HL-60 (cell line): ENCODE measurements at regions not wholly inside any gene's neighbourhood (a gene's known extent, or its start where the extent isn't known, plus 50 kb on each side); places are given as distances from the start of the nearest gene placed in this dataset.

Experiments
- DNase-seq, 2 experiments: peaks; one replicate each; pipeline ENCODE4 v3.0.0-alpha.2; 2010 to 2020; ENCODE audit warnings: low read depth in 1 of 2, low spot score in 1 of 2
- H3K27ac ChIP-seq: fragments of 250-450 bp; sonication (Bioruptor Pico); replicated peaks from 2 replicates; pipeline ENCODE4 v1.5.1; 2020; ENCODE audit warnings: mild to moderate bottlenecking, moderate library complexity
- H3K27me3 ChIP-seq: fragments of 250-450 bp; sonication (Bioruptor Pico); 2 replicates; pipeline ENCODE4 v1.5.1; 2021; ENCODE audit warnings: mild to moderate bottlenecking, moderate library complexity; ENCODE audit not compliant: insufficient read depth, poor library complexity, severe bottlenecking
- H3K4me3 ChIP-seq: replicated peaks from 2 replicates; pipeline ENCODE4 v1.5.1; 2011; ENCODE audit warnings: mild to moderate bottlenecking, control low read depth, low read length; ENCODE audit not compliant: insufficient read depth
- GABPA ChIP-seq: IDR thresholded peaks from 2 replicates; pipeline ENCODE4 v1.6.1; 2012; ENCODE audit warnings: low read depth
- POLR2AphosphoS5 ChIP-seq: IDR thresholded peaks from 2 replicates; pipeline ENCODE4 v1.6.1; 2012; ENCODE audit warnings: low read depth
- SPI1 ChIP-seq: IDR thresholded peaks from 2 replicates; pipeline ENCODE4 v1.6.1; 2012; ENCODE audit warnings: low read depth, mild to moderate bottlenecking, borderline replicate concordance
- TF ChIP-seq, protein P1 (sequence below): IDR thresholded peaks from 2 replicates; pipeline ENCODE4 v1.6.1; 2012; ENCODE audit warnings: low read depth; ENCODE audit not compliant: insufficient replicate concordance
- TF ChIP-seq, protein P2 (sequence below): IDR thresholded peaks from one replicate; pipeline ENCODE4 v1.5.1; 2011; ENCODE audit warnings: low read length, control low read depth, inconsistent platforms; ENCODE audit not compliant: insufficient read depth

DNA sequence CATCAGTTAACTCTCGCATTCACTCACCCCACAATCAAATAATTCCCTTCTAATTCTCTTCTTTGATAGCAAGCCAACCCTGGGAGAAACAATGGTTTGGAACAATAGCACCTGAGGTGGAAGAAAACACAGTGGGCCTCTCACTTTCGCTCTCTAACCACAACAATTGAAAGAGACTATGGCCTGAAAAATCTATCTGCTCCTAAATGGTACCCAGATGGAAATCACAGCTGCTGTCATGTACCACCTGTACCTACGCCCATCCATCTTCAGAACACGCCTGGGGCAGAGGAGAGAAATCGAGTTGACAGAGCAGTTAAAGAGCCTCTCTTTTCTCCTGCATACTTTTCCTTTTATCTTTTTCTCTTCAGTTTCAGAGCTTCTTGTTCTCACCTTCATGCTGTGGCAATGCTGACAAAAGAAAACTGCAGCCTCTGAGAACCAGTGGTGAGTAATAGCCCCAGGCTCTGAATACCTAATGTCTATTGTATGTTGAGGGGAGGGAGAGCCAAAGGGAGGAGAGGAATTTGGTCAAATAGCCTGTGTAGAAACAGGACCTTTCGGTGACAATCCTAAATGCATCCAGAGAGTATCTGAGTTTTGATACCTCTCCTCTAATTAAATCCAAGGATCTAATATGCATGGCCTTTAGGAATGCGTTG is 57.7 kb downstream of the ZC3H11B start:
- TF ChIP-seq SPI1 (no peak), GABPA (no peak), POLR2AphosphoS5 (no peak)
- TF ChIP-seq, protein P1, sequence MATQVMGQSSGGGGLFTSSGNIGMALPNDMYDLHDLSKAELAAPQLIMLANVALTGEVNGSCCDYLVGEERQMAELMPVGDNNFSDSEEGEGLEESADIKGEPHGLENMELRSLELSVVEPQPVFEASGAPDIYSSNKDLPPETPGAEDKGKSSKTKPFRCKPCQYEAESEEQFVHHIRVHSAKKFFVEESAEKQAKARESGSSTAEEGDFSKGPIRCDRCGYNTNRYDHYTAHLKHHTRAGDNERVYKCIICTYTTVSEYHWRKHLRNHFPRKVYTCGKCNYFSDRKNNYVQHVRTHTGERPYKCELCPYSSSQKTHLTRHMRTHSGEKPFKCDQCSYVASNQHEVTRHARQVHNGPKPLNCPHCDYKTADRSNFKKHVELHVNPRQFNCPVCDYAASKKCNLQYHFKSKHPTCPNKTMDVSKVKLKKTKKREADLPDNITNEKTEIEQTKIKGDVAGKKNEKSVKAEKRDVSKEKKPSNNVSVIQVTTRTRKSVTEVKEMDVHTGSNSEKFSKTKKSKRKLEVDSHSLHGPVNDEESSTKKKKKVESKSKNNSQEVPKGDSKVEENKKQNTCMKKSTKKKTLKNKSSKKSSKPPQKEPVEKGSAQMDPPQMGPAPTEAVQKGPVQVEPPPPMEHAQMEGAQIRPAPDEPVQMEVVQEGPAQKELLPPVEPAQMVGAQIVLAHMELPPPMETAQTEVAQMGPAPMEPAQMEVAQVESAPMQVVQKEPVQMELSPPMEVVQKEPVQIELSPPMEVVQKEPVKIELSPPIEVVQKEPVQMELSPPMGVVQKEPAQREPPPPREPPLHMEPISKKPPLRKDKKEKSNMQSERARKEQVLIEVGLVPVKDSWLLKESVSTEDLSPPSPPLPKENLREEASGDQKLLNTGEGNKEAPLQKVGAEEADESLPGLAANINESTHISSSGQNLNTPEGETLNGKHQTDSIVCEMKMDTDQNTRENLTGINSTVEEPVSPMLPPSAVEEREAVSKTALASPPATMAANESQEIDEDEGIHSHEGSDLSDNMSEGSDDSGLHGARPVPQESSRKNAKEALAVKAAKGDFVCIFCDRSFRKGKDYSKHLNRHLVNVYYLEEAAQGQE = no peak
- TF ChIP-seq, protein P2, sequence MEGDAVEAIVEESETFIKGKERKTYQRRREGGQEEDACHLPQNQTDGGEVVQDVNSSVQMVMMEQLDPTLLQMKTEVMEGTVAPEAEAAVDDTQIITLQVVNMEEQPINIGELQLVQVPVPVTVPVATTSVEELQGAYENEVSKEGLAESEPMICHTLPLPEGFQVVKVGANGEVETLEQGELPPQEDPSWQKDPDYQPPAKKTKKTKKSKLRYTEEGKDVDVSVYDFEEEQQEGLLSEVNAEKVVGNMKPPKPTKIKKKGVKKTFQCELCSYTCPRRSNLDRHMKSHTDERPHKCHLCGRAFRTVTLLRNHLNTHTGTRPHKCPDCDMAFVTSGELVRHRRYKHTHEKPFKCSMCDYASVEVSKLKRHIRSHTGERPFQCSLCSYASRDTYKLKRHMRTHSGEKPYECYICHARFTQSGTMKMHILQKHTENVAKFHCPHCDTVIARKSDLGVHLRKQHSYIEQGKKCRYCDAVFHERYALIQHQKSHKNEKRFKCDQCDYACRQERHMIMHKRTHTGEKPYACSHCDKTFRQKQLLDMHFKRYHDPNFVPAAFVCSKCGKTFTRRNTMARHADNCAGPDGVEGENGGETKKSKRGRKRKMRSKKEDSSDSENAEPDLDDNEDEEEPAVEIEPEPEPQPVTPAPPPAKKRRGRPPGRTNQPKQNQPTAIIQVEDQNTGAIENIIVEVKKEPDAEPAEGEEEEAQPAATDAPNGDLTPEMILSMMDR = no peak
- H3K27ac ChIP-seq = no peak overlapping the region
- peaks cover 2% of the 10 kb centered on the region for H3K27me3 ChIP-seq
- H3K4me3 ChIP-seq = no peak overlapping the region
- no peak for DNase-seq

DNA sequence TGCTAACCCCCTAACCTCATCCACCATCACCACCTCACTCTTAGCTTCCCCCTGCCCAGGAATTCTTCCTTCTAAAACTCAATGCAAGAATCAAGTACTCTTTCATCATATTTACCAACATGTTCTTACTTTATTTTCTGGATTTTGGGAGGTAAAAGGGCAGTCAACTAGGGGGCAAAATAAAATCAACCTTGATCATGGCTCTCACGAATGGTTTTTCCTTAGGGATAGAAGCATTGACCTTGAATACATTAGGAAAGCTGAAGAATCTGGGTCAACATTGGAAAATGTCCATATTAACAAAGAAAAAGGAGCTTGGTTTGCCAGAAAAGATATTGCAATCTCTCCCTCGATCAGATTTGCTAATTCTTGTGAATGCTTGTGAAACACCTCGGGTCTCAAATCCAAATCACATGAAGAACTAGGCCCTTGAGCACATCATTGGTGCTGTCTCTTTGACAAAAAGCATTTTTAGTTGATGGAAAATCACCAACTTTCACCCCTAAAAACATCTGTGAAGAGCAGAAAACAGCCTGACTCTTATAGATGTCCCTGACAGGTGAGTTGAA is 58.9 kb downstream of the ZC3H11B start:
- TF ChIP-seq, protein P2 = no peak
- TF ChIP-seq POLR2AphosphoS5 = no peak
- TF ChIP-seq, protein P1 = no peak
- no peak for TF ChIP-seq GABPA
- TF ChIP-seq SPI1 = no peak
- DNase-seq = no peak
- Histone ChIP-seq H3K4me3 (no peak overlapping the region), H3K27ac (no peak overlapping the region), H3K27me3 (peaks cover 2% of the 10 kb centered on the region)

DNA sequence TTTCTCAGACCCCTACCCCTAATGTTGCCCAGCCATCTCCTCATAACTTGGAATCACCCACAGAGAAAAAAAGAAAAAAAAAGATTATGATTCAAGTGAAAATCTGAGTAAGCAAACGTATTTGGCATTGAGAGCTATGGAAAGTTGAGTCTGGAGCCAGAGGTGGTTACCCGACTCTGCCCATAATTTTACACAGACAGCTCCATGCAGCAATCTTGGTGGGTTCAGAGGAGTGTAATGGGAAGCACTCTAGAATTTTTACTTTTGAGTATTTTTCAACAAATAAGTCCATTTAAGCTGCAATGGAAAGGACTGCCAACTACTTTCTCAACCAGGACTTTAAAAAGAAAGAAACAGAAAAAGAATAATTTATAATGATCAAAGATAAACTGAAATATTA is 62.7 kb downstream of the ZC3H11B start:
- Histone ChIP-seq H3K27ac (no peak overlapping the region), H3K27me3 (peaks cover 2% of the 10 kb centered on the region), H3K4me3 (no peak overlapping the region)
- TF ChIP-seq, protein P1 = no peak
- TF ChIP-seq, protein P2 = no peak
- TF ChIP-seq POLR2AphosphoS5 (no peak), GABPA (no peak), SPI1 (no peak)
- no peak for DNase-seq
